ENCODE measurements at regions not wholly inside any gene's neighbourhood (a gene's known extent, or its start where the extent isn't known, plus 50 kb on each side); places are given as distances from the start of the nearest gene placed in this dataset.
A peak's percentile ranks its signal among the peaks of the same experiment; 100 is the strongest.

GRCh38 chr2:160956243-160956802, 203.9 kb upstream of the TANK start:
- DNase-seq (ENCODE audit: low read depth in 2 of 2), result no peak

- DNase-seq (ENCODE audit: low read depth in 2 of 2), result no peak
These were observed 196.3 kb upstream of the TANK start for GRCh38 chr2:160963957-160964356.

GRCh38 chr2:160967523-160967922, 192.7 kb upstream of the TANK start:
- DNase-seq (ENCODE audit: low read depth in 2 of 2), result no peak

GRCh38 chr2:160968183-160968582, 192.0 kb upstream of the TANK start:
- no peak for DNase-seq (ENCODE audit: low read depth in 2 of 2)

- DNase-seq (ENCODE audit: low read depth in 2 of 2), result no peak
These were observed 189.9 kb upstream of the TANK start for GRCh38 chr2:160970052-160970965.

GRCh38 chr2:160973991-160974390, 186.2 kb upstream of the TANK start:
- no peak for DNase-seq (ENCODE audit: low read depth in 2 of 2)

- DNase-seq (ENCODE audit: low read depth in 2 of 2), result no peak
These were observed 185.4 kb upstream of the TANK start for GRCh38 chr2:160974803-160975202.

- no peak for DNase-seq (ENCODE audit: low read depth in 2 of 2)
These were observed 183.4 kb upstream of the TANK start for GRCh38 chr2:160976797-160977196.

GRCh38 chr2:160977376-160977775, 182.9 kb upstream of the TANK start:
- no peak for DNase-seq (ENCODE audit: low read depth in 2 of 2)

GRCh38 chr2:160977854-160978253, 182.4 kb upstream of the TANK start:
- no peak for DNase-seq (ENCODE audit: low read depth in 2 of 2)

- DNase-seq (ENCODE audit: low read depth in 2 of 2), result no peak
These were observed 175.7 kb upstream of the TANK start for GRCh38 chr2:160984426-160985077.

GRCh38 chr2:160989778-160990177, 170.4 kb upstream of the TANK start:
- DNase-seq (ENCODE audit: low read depth in 2 of 2), result no peak

- DNase-seq (ENCODE audit: low read depth in 2 of 2), result no peak
These were observed 166.6 kb upstream of the TANK start for GRCh38 chr2:160993654-160994061.

- peak in 1 of 2 donors; percentile 55 for DNase-seq (ENCODE audit: low read depth in 2 of 2)
These were observed 165.9 kb upstream of the TANK start for GRCh38 chr2:160994141-160995002.

- DNase-seq (ENCODE audit: low read depth in 2 of 2), result no peak
These were observed 163.6 kb upstream of the TANK start for GRCh38 chr2:160996584-160996983.

GRCh38 chr2:161004379-161004778, 155.8 kb upstream of the TANK start:
- no peak for DNase-seq (ENCODE audit: low read depth in 2 of 2)

- no peak for DNase-seq (ENCODE audit: low read depth in 2 of 2)
These were observed 155.1 kb upstream of the TANK start for GRCh38 chr2:161005170-161005569.

- DNase-seq (ENCODE audit: low read depth in 2 of 2), result no peak
These were observed 151.9 kb upstream of the TANK start for GRCh38 chr2:161008311-161008710.

- DNase-seq (ENCODE audit: low read depth in 2 of 2), result no peak
These were observed 149.7 kb upstream of the TANK start for GRCh38 chr2:161010503-161011015.

- DNase-seq (ENCODE audit: low read depth in 2 of 2), result no peak
These were observed 142.3 kb upstream of the TANK start for GRCh38 chr2:161017780-161018470.

GRCh38 chr2:161019311-161019710, 140.9 kb upstream of the TANK start:
- no peak for DNase-seq (ENCODE audit: low read depth in 2 of 2)
